Liver (tissue), 3 donors: ENCODE measurements at regions not wholly inside any gene's neighbourhood (a gene's known extent, or its start where the extent isn't known, plus 50 kb on each side); places are given as distances from the start of the nearest gene placed in this dataset.

ENCODE experiments used
- ATF3 ChIP-seq: IDR thresholded peaks from 2 replicates; pipeline ENCODE4 v1.6.1; 2016; ENCODE audit warnings: antibody characterized with exemption
- YY1 ChIP-seq: IDR thresholded peaks from 2 replicates; pipeline ENCODE4 v1.6.1; 2016; ENCODE audit warnings: antibody characterized with exemption, mild to moderate bottlenecking
- TF ChIP-seq, protein P1 (sequence below): fragments of 150-350 bp; IDR thresholded peaks from 2 replicates; pipeline ENCODE4 v1.5.1; 2017; ENCODE audit warnings: improper control_type of control experiment, low read depth, low read length; ENCODE audit not compliant: missing input control
- donor health status: healthy.
- donor health status: healthy.

- TF ChIP-seq, protein P1, sequence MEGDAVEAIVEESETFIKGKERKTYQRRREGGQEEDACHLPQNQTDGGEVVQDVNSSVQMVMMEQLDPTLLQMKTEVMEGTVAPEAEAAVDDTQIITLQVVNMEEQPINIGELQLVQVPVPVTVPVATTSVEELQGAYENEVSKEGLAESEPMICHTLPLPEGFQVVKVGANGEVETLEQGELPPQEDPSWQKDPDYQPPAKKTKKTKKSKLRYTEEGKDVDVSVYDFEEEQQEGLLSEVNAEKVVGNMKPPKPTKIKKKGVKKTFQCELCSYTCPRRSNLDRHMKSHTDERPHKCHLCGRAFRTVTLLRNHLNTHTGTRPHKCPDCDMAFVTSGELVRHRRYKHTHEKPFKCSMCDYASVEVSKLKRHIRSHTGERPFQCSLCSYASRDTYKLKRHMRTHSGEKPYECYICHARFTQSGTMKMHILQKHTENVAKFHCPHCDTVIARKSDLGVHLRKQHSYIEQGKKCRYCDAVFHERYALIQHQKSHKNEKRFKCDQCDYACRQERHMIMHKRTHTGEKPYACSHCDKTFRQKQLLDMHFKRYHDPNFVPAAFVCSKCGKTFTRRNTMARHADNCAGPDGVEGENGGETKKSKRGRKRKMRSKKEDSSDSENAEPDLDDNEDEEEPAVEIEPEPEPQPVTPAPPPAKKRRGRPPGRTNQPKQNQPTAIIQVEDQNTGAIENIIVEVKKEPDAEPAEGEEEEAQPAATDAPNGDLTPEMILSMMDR, result no peak
- no peak for TF ChIP-seq YY1
- no peak for TF ChIP-seq ATF3
These were observed 286.4 kb downstream of the C7orf25 start for GRCh38 chr7:42625421-42625820.
